ENCODE measurements at regions not wholly inside any gene's neighbourhood (a gene's known extent, or its start where the extent isn't known, plus 50 kb on each side); places are given as distances from the start of the nearest gene placed in this dataset.

DNA sequence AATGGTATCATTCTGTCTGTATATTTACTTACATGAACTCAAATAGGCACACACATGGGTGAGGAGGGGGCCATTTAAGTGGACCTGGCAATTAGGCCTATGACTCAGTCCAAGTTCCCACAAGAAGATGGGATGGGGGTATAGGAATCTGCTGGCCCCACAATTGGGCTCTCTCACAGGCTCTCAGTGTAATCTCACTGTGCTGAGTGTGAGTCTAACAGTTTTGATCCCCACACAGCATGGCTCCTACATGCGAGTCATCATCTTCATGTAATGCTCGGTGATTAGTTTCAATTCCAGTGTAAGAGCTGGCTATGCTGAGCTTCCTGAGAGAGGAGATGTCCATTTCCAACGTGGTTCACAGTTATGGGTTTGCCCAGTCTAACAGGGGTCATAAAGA, 114.0 kb downstream of the GATA6 start:
- TF ChIP-seq EZH2 (IDR thresholded peaks at IDR 0.05; ENCODE audit: borderline replicate concordance, low read depth, low read length, severe bottlenecking), result no peak
- TF ChIP-seq, protein P1, sequence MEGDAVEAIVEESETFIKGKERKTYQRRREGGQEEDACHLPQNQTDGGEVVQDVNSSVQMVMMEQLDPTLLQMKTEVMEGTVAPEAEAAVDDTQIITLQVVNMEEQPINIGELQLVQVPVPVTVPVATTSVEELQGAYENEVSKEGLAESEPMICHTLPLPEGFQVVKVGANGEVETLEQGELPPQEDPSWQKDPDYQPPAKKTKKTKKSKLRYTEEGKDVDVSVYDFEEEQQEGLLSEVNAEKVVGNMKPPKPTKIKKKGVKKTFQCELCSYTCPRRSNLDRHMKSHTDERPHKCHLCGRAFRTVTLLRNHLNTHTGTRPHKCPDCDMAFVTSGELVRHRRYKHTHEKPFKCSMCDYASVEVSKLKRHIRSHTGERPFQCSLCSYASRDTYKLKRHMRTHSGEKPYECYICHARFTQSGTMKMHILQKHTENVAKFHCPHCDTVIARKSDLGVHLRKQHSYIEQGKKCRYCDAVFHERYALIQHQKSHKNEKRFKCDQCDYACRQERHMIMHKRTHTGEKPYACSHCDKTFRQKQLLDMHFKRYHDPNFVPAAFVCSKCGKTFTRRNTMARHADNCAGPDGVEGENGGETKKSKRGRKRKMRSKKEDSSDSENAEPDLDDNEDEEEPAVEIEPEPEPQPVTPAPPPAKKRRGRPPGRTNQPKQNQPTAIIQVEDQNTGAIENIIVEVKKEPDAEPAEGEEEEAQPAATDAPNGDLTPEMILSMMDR (IDR thresholded peaks at IDR 0.05; ENCODE audit: borderline replicate concordance, extremely low read depth, low read length, poor library complexity, severe bottlenecking), result no peak
